Kidney tubule cell (primary cell): ENCODE measurements at regions not wholly inside any gene's neighbourhood (a gene's known extent, or its start where the extent isn't known, plus 50 kb on each side); places are given as distances from the start of the nearest gene placed in this dataset.
"Not testable (repeated sequence)": the region's sequence is repeated elsewhere in the genome, so short reads cannot be mapped to it uniquely, and the experiment has no call there.

Experiments used
- DNase-seq: peaks from one replicate; pipeline ENCODE4 v3.0.0-alpha.2; 2018; ENCODE audit warnings: low spot score

DNA sequence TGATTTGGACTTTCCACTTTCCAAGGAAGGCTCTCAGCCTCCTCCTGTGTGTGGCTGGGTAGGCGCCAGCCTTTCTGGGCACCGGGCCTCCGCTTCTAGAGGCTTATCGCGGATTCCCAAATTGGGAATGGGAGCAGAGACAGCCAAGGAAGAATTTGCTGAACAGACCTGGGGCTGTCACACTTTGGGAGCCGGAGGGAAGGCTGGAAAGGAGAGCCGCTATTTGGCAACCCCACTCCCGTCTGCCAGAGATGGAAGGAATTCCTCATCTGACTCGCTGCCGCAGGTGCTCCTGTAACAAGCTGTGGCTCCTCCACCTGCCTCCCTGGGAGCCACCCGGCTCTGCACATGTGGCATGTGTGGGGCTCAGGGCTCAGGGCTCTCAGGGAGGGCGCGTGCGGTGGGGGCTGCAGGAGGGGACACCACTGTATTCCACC, 50.8 kb upstream of the ECHDC3 start:
- no peak for DNase-seq

DNA sequence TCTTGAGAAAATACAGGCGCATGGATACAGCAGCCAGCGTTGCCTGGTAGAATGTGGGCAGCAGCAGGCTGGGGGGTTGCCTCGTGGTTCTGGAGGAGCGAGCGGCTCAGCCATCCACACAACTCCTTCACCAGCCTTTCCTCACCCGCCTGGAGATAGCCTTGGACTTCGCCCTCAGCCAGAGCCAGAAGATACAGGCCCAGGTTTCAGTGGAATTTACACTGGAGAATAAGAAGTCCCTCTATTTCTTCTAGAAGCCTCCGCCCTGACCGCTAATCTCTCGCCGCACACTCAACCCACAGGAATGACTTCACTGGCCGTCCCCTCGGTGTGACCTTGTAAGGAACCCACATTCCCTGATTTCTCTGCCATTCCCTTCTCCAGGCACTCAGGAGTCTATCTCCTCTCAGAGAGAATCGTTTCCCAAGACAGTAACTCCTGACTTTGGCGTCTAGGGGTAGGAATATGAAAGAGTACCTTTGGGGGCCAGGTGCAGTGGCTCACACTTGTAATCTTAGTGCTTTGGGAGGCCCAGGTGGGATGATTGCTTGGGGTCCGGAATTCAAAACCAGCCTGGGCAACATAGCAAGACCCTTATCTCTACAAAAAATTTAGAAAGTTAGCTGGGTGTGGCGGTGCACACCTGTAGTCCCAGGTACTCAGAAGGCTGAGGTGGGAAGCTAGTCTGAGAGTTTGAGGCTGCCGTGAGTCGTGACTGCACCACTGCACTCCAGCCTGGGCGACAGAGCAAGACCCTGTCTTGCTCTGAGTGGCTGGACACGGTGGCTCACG, 52.0 kb upstream of the ECHDC3 start:
- no peak for DNase-seq

DNA sequence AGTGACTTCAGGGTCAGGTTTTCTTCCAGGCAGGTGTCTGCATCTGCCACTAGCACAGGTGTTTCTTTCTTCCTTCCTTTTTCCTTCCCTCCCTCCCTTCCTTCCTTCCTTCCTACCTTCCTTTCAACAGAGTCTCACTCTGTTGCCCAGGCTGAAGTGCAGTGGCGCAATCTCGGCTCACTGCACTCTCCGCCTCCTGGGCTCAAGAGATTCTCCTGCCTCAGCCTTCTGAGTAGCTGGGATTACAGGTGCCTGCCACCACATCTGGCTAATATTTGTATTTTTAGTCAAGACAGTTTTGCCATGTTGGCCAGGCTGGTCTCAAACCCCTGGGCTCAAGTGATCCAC, 53.8 kb upstream of the ECHDC3 start:
- not testable (repeated sequence) for DNase-seq

DNA sequence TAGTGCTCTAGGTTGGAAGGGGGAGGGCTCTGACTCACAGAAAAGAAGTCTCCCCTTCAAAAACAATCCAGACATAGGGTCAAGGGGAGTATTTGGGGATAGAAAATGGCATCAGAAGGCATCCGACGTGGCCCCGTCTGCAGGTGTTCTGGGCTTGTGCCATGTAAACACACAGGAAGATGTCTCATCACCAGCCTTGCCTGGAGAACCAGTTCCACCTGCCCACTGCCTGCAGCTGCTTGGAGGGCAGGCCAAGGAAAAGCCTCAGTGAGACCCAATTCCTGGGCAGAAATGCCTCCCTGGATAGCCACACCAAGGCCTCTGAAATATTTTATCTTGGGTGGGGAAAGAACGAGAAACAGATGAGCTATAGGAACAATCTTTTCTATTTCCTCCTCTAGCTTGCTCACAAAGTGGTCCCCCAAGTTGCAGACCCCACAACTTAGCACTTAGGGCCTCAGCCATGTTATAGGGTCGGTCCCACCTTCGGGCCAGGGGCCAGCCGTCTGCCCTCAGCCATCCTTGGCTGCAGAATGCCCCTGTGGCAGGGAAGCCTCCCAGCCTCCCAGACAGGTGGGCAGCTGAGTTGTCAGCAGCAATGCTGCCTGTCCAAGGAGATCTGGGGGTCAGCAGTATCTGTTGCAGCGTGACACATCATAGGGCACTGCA, 54.3 kb upstream of the ECHDC3 start:
- peak; percentile 25 for DNase-seq

DNA sequence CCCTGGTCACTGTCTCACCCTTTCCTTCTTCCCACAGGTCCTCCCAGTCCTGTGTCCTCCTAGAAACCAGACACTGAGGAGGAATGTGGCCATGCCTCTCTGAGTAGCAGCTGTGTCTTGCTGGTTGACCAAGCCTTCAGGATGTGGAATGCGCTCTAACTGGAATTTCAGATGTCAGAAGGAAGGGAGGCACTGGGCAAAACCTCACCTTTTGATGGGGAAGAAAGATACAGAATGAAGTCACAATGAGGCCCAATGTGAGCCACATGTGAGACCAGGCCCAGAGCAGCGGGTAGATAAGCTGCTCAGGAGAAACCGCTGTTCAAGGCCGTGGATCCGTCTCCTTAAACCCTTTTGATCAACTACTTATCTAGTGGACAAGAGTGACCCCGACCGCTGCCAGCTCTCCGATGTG, 54.8 kb upstream of the ECHDC3 start:
- DNase-seq: peak; percentile 76

DNA sequence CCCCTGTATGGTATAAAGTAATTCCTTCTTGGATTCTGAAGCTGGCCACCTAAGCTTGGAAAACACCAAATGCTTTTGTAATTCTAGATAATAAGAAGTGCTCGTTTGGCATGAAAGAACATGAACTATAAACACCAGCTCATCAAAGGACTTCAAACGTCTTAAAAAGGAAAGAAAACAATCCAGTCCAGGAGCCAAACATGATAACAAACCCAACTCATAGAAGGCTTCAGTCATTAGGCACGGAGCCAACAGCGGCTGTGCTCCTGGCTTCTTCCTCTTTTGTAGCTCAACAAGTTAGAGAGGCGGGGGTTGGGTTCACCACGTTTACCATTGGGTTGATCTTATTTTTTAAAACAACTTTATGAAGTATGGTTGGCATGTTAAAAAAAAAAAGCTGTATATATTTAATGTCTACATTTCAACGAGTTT, 56.4 kb upstream of the ECHDC3 start:
- DNase-seq: peak; percentile 58

DNA sequence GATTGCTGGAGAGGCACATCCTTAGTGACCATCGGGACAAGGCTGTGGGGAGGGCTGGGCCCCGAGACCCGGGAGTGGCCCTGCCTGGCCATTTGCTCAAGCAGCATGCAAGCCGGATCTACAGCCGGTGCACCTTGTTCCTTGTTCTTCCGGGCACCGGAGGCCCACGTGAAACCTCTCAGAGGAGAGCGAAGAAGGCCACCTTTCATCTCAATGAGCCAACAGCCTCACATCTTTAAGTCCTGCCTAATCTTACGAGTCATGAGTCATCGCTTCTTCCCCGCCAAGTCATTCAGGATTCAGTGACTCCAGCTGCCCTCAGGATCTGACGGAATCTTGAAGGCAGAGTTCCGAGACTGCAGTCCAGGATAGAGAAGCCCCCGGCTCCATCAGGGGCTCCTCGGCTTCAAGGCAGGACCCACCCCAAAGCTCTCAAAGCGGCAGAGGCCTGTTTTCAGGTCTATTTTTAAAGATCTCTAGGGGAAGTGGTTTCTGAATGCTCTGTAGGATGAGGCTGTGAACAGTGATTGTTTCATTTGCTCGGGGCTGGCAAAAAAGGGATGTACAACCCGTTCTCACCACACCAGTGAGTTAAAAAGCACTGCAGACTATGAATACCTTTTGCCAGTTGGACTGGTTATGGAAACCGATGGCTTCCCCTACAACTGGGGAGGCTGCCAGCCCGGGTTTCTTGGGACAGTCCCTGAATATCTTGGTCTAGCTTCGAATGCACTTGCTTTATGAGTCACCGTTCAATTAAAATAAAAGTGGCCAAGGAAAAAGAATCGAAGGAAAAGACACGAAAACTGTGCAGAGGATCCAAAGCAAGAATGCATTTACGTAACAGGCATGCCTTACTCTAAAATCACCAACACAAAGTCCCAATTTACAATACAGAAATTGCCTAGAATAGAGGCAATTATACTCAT, 57.2 kb upstream of the ECHDC3 start:
- DNase-seq: peak; percentile 82

DNA sequence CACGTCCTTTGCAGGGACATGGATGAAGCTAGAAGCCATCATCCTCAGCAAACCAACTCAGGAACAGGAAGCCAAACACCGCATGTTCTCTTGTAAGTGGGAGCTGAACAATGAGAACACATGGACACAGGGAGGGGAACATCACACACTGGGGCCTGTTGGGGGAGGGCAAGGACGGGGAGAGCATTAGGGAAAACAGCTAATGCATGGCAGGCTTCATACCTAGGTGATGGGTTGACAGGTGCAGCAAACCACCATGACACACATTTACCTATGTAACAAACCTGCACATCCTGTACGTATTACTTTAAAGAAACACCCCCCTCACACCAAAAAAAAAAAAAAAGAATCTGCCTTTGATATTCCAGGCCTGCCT, 57.9 kb upstream of the ECHDC3 start:
- not testable (repeated sequence) for DNase-seq

DNA sequence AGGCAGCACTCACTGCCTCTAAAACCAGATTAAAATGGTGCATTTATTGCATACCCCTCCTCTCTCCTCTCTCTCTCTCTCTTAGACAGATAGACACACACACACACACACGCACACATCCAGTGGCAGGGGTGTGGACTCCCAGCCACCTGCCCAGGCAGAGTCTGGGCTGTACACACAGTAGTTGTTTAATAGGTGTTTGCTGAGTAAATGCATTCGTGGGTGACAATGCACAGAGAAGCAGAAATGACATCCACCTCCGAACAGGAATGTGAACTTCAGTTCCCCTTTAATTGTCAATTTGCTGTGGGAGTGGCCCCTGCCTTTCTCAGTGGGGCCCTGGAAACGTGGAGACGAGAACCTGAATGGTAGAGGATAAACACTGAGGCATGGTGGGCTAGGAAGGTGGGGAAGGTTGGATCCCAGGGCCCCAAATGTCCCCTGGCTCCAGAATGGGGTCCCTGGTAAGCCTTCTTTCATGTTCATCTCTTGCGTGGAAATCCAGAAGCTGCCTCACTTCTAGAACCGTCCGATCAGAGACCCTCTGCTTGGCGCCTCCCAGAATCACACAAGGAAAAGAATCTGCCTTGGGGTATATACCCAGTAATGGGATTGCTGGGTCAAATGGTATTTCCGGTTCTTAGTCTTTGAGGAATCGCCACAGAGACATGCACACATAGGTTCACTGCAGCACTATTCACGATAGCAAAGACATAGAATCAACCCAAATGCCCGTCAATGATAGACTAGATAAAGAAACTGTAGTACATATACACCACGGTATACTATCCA, 58.5 kb upstream of the ECHDC3 start:
- no peak for DNase-seq

DNA sequence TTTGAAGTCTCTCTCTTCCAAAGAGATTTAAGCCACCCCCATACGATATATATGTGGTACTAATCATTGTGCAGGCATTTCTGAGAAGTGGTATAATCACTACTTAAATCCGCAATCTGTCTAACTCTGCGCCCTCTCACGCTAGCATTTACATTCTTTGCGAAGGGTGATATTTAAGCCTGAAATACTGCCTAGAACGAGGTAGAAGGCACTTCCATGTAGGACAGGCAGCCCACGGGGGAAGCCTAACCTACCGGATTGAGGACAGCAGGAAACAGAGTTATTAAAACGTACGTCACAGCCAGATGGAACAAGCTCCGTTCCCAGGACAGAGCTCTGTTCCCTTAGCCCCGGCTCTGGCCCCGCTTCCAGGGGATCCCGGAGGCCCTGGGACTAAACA, 59.3 kb upstream of the ECHDC3 start:
- no peak for DNase-seq

DNA sequence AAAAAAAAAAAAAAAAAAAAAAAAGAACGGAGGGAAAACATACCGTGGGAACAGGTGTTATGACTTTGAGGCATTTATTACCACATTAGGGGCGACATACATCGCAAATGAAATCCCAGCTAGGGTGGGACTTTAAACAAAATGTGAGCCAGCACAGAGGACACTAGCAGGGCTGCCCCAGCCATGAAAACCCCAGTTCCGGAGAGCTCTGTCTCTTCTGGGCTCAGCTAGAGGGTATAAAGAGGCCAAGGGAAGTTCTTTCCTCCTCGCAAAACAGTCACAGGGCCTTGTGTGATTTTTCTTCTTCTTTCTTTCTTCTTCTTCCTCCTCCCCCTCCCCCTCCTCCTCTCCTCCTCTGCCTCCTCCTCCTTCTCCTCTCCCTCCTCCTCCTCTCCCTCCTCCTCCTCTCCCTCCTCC, 59.9 kb upstream of the ECHDC3 start:
- DNase-seq: no peak

DNA sequence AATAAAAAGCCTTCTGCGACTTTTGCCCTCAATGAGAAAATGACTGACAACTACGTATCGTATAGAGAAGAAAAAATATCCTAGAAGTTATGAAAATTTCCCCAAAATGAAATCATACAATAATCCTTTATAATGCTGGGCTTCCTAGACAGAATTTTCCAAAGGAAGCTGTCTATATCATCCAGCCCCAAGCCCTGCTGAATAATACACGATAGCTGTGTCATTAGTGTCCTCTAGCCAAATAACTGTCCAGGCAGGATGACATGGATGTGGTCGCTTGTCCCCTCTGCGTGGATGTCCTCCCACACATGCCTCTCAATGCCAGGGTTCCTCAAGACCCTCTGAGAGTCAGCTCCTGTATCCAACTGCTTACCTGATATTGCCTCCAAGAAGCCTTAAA, 61.7 kb upstream of the ECHDC3 start:
- no peak for DNase-seq

DNA sequence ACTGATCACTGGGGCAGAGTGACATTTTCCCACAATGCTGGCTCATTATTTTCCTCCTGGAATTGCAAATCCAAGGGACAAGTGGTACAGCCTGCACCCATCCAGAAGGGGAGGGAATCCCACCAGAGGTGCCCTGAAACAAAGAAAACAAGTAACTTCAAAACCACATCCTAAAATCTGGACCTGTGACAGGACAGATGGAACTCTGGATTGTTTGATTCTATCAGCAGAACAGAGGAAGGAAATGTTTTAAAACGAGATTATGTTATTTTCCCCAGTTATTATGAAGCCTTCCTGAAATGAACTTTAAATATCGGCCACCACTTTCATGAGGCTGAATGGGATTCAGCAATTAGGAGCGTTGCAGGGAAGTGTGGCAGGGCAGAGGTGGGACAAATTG, 62.2 kb upstream of the ECHDC3 start:
- DNase-seq: no peak

DNA sequence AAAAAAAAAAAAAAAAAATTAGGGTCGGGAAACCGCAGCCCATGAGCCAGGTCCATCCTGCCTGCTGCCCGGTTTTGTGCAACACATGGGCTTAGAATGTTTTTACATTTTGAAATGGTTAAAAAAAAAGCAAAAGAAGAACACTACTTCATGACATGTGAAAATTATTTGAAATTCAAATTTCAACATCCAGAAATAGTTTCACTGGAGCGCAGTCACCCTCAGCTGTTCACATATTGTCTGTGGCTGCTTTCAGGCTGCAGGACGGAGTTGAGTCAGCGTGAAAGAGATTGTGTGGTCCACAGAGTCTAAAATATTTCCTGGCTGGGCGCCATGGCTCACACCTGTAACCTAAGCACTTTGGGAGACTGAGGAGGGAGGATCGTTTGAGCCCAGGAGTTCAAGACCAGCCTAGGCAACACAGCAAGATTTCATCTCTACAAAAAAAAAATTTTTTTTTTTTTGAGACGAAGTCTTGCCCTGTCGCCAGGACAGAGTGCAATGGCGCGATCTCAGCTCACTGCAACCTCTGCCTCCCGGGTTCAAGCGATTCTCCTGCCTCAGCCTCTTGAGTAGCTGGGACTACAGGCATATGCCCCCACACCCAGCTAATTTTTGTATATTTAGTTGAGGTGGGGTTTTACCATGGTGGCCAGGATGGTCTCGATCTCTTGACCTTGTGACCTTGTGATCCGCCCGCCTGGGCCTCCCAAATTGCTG, 63.9 kb upstream of the ECHDC3 start:
- DNase-seq: peak; percentile 59

DNA sequence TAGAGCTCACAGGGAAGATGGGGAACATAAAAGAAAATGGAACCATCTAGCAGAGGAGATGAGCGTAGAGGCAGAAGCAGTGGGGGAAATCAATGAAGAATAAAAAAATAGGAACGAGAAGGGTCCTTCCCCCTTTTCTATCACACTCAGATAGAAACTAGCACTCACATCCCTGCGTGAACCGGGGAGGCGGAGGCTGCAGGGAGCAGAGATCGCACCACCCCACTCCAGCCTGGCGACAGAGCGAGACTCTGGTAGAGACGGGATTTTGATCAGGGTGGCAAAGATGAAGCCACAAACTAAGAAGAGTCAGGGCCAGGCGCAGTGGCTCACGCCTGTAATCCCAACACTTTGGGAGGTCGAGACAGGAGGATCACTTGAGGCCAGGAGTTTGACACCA, 64.7 kb upstream of the ECHDC3 start:
- no peak for DNase-seq

DNA sequence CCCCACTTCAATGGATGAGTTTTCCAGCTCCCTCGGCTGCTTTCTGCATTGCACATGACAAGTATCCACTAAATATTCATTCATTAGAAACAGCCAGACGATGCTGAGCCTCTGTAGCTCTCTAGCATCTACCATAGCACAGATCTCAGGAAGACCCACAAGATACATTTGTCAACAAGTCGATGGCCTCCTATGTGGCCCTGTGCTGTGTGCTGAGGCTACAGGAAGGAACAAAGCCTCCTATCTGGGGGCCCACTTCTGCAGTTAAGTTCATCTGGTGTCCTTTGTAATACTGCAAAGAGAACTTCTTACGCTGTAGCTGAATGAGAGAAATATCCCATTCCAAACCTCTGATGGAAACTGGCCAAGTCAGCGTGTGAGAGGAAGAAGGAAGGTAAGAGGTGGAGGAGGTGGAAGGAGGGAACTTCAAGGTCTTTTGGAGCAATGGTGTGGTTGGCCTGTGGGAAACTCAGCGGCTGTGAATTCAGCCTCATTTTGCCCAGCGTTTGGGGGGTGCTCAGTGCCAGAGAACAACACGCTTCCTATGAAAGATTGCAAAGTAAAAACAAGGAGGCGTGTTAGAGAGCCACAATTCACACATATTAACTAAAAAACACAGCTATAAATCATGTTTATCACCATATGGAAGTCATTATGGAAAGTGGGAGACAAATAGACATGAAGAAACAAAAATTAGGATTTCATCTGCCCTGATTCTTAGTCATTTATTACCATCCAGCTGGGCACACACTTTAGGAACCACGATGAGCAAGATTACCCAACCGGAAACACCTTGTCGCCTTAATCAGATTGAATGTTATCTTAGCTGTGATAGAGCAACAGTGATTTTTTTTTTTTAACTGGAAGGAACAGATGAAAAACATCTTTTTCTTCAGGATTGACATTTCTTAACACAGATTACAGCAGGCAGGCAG, 62.2 kb upstream of the USP6NL start:
- peak; percentile 29 for DNase-seq

DNA sequence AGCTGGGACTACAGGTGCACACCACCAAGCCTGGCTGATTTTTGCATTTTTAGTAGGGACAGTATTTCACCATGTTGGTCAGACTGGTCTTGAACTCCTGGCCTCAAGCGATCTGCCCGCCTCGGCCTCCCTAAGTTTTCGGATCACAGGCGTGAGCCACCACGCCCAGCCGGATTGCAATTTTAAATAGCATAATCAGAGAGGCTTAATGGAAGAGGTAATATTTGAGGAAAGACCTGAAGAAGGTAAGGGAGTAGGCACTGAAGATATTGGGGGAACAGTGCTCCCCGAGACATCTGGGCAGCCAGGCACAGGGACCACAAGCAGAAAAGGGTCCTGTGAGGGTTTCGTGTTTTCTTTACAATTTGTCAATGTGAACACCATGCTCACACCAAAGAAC, 61.4 kb upstream of the USP6NL start:
- DNase-seq: no peak

DNA sequence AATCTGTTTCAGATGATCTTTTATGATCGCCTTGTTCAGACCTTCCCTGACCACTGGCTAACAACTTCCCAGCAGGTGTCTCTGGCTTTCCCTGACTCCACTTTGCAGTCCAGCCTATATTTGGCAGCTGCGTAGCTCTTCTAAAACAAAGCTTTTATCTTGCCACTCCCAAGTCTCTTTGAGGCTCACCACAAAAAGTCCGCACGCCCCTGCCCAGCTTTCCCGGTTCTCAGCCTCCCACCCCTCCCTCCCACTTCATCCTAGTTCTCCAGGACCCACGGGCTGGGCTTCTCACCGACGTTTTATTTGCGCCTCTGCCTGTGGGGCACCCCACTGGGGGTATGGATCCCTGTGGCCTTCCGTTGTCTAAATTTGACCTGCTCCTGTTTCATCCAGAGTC, 58.9 kb upstream of the USP6NL start:
- DNase-seq: no peak

DNA sequence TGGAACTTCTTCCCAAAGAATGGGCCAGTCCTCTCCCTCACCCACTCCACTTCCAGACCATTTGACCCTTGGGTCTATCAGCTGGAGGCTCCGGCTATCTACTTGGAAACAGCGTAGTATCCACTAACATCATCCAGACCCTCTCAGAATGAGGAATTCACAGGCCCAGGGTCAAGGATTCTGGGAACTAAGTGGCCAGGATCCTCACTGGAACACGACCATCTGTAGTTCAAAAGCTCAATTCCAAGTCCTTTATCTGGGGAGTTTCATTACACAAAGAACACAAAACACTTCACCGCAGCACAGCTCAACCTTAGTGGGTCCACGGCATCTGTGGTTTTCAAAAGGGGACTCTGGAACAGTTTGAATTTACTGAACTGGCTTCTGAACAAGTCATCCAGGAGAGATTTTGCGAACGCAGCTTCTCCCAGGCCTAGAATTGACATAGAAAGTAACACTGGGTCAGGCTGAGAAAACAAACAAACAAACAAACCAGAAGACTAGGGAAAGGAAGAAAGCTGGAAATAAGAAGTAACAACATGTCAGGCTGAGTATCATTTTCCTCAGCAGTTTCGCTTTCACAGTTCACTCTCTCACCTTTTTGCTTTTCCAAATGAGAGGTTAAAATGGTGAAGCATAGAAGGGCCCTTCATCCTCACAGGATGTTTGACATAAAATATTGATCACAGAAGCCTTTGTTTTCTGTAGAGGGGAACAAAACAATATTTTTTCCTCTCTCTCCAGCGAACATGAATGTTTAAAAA, 57.6 kb upstream of the USP6NL start:
- DNase-seq: no peak
